GM12878 (cell line): ENCODE measurements at regions not wholly inside any gene's neighbourhood (a gene's known extent, or its start where the extent isn't known, plus 50 kb on each side); places are given as distances from the start of the nearest gene placed in this dataset.

Experiments used
- ATF7 ChIP-seq: fragments of 450-650 bp; IDR thresholded peaks from 2 replicates; pipeline ENCODE4 v1.6.1; 2016; ENCODE audit warnings: low read depth, mild to moderate bottlenecking
- CTCF ChIP-seq, 3 experiments: IDR thresholded peaks in 2 of 3; conservative IDR thresholded peaks in 1 of 3; 2 replicates each; pipeline ENCODE4 v1.5.1; 2011; ENCODE audit warnings: low read depth in 3 of 3, low read length in 3 of 3, mild to moderate bottlenecking in 3 of 3, control low read depth in 2 of 3, moderate library complexity in 2 of 3, inconsistent platforms in 1 of 3, mixed read lengths in 1 of 3; ENCODE audit not compliant: control insufficient read depth in 2 of 3, insufficient read depth in 1 of 3; ENCODE audit errors: extremely low read depth in 1 of 3
- EP300 ChIP-seq, 2 experiments: fragments of 150-350 bp in 1 of 2; IDR thresholded peaks; 2 replicates each; pipeline ENCODE4 v1.6.1; 2011 to 2012; ENCODE audit warnings: low read depth in 2 of 2, low read length in 2 of 2, borderline replicate concordance in 1 of 2, improper control_type of control experiment in 1 of 2, inconsistent platforms in 1 of 2; ENCODE audit not compliant: control insufficient read depth in 1 of 2
- GABPA ChIP-seq: IDR thresholded peaks from 2 replicates; pipeline ENCODE4 v1.6.1; 2014; ENCODE audit warnings: antibody characterized with exemption, low read depth, mild to moderate bottlenecking, inconsistent platforms
- NFIC ChIP-seq: IDR thresholded peaks from 2 replicates; pipeline ENCODE4 v1.6.1; 2012; ENCODE audit warnings: low read depth, mild to moderate bottlenecking, inconsistent platforms, low read length, moderate library complexity
- NFYA ChIP-seq: IDR thresholded peaks from 2 replicates; pipeline ENCODE4 v1.6.1; 2011; ENCODE audit warnings: low read depth, mild to moderate bottlenecking, low read length, improper control_type of control experiment, borderline replicate concordance
- POLR2A ChIP-seq: IDR thresholded peaks from 2 replicates; pipeline ENCODE4 v1.6.1; 2011; ENCODE audit warnings: low read depth, mild to moderate bottlenecking, low read length
- POLR2AphosphoS5 ChIP-seq: IDR thresholded peaks from 2 replicates; pipeline ENCODE4 v1.6.1; 2011; ENCODE audit warnings: mild to moderate bottlenecking, low read length, inconsistent platforms
- RFX5 ChIP-seq: IDR thresholded peaks from 2 replicates; pipeline ENCODE4 v1.6.1; 2011; ENCODE audit warnings: low read depth, low read length, improper control_type of control experiment
- SIX5 ChIP-seq: IDR thresholded peaks from 2 replicates; pipeline ENCODE4 v1.6.1; 2011; ENCODE audit warnings: mild to moderate bottlenecking, low read depth, low read length, moderate library complexity; ENCODE audit not compliant: severe bottlenecking
- YY1 ChIP-seq: IDR thresholded peaks from 2 replicates; pipeline ENCODE4 v1.6.1; 2011; ENCODE audit warnings: low read depth, mild to moderate bottlenecking, low read length
- ZBED1 ChIP-seq: IDR thresholded peaks from 2 replicates; pipeline ENCODE4 v1.6.1; 2016; ENCODE audit warnings: borderline replicate concordance
- TF ChIP-seq, protein P1 (sequence below): IDR thresholded peaks from 2 replicates; pipeline ENCODE4 v1.6.1; 2012; ENCODE audit warnings: mild to moderate bottlenecking, low read depth, low read length

DNA sequence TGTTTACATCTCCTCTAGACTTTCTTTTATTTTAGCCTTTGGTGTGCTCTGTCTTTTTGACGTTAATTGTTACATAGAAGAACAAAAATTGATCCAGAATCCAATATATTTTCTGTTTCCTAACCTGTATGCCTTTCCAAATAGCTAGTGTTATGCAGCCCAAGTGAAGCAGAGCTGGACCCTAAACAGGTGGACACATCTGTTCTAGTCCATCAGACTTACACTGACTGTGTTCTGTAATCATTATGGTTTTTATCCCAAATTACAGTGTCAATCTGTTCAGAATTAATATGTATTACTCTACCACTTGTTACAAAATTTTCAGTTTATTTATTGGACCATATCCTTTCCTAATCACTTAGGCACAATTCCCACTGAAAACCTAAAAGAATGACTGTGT is 176.8 kb upstream of the FOXG1 start:
- TF ChIP-seq NFIC (no peak), ZBED1 (no peak), RFX5 (no peak), CTCF (IDR thresholded peaks at IDR 0.05 in 2 of 3, conservative IDR thresholded peaks at IDR 0.05 in 1 of 3; ENCODE audit: control insufficient read depth in 2 of 3, extremely low read depth in 1 of 3, insufficient read depth in 1 of 3, low read depth in 3 of 3, low read length in 3 of 3) (no peak), EP300 (IDR thresholded peaks at IDR 0.05; ENCODE audit: borderline replicate concordance in 1 of 2, control insufficient read depth in 1 of 2, low read depth in 2 of 2, low read length in 2 of 2) (no peak), ATF7 (no peak), NFYA (no peak), YY1 (no peak), GABPA (no peak), POLR2AphosphoS5 (no peak), SIX5 (no peak), POLR2A (no peak)
- TF ChIP-seq, protein P1, sequence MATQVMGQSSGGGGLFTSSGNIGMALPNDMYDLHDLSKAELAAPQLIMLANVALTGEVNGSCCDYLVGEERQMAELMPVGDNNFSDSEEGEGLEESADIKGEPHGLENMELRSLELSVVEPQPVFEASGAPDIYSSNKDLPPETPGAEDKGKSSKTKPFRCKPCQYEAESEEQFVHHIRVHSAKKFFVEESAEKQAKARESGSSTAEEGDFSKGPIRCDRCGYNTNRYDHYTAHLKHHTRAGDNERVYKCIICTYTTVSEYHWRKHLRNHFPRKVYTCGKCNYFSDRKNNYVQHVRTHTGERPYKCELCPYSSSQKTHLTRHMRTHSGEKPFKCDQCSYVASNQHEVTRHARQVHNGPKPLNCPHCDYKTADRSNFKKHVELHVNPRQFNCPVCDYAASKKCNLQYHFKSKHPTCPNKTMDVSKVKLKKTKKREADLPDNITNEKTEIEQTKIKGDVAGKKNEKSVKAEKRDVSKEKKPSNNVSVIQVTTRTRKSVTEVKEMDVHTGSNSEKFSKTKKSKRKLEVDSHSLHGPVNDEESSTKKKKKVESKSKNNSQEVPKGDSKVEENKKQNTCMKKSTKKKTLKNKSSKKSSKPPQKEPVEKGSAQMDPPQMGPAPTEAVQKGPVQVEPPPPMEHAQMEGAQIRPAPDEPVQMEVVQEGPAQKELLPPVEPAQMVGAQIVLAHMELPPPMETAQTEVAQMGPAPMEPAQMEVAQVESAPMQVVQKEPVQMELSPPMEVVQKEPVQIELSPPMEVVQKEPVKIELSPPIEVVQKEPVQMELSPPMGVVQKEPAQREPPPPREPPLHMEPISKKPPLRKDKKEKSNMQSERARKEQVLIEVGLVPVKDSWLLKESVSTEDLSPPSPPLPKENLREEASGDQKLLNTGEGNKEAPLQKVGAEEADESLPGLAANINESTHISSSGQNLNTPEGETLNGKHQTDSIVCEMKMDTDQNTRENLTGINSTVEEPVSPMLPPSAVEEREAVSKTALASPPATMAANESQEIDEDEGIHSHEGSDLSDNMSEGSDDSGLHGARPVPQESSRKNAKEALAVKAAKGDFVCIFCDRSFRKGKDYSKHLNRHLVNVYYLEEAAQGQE: no peak
